Epithelial cell of proximal tubule (primary cell): ENCODE measurements at regions not wholly inside any gene's neighbourhood (a gene's known extent, or its start where the extent isn't known, plus 50 kb on each side); places are given as distances from the start of the nearest gene placed in this dataset.
A peak's percentile ranks its signal among the peaks of the same experiment; 100 is the strongest.

Experiments used
- DNase-seq: peaks from one replicate; pipeline ENCODE4 v3.0.0-alpha.2; 2011; ENCODE audit warnings: low read depth
- H3K4me3 ChIP-seq: 2 replicates; pipeline ENCODE4 v1.5.1; 2011; ENCODE audit warnings: low read depth, mild to moderate bottlenecking, low read length
- CTCF ChIP-seq: conservative IDR thresholded peaks from 2 replicates; pipeline ENCODE4 v1.5.1; 2012; ENCODE audit warnings: low read depth, mild to moderate bottlenecking, low read length

GRCh38 chr3:80190051-80190450, 422.3 kb upstream of the ROBO1 start:
- TF ChIP-seq CTCF: no peak
- DNase-seq: peak; percentile 30
- no peak overlapping the region for H3K4me3 ChIP-seq

- DNase-seq: no peak
- no peak overlapping the region for H3K4me3 ChIP-seq
- TF ChIP-seq CTCF: no peak
These were observed 420.2 kb upstream of the ROBO1 start for GRCh38 chr3:80187981-80188380.

GRCh38 chr3:80159990-80160506, 392.2 kb upstream of the ROBO1 start:
- no peak for DNase-seq
- no peak for TF ChIP-seq CTCF
- H3K4me3 ChIP-seq: no peak overlapping the region

- no peak overlapping the region for H3K4me3 ChIP-seq
- no peak for DNase-seq
- TF ChIP-seq CTCF: no peak
These were observed 390.5 kb upstream of the ROBO1 start for GRCh38 chr3:80158332-80158731.

- no peak overlapping the region for H3K4me3 ChIP-seq
- DNase-seq: no peak
- no peak for TF ChIP-seq CTCF
These were observed 389.7 kb upstream of the ROBO1 start for GRCh38 chr3:80157546-80157945.

- H3K4me3 ChIP-seq: no peak overlapping the region
These were observed 384.9 kb upstream of the ROBO1 start for GRCh38 chr3:80152692-80153091.

GRCh38 chr3:80142714-80143113, 374.9 kb upstream of the ROBO1 start:
- no peak for DNase-seq
- H3K4me3 ChIP-seq: no peak overlapping the region
- TF ChIP-seq CTCF: no peak

More at GRCh38 chr3:80152692-80153091, 384.9 kb upstream of the ROBO1 start:
- no peak for TF ChIP-seq CTCF
- DNase-seq: no peak
